ENCODE measurements at regions not wholly inside any gene's neighbourhood (a gene's known extent, or its start where the extent isn't known, plus 50 kb on each side); places are given as distances from the start of the nearest gene placed in this dataset.

DNA sequence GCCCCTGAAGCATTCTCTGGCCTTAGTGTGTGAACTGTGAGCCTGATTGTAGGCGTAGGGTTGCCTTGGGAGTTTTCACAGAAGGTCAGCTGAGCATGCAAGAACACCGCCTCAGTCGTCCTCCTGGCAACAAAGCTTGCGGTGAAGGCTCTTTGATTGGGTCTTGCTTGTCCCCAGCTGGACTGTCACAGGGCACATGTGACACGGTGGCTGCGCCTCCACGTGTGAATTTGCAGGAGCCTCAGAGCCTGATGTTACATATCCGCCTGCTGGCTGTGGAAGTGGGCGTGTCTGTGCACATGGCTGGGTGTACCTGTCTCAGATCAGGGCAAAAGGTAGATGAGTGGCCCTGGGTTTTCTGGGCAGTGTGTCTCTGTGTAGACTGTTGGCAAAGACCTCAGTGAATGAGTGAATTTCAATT lies 228.7 kb downstream of the HAUS1 start:
- H3K36me3 Mint-ChIP-seq (ENCODE audit: low read depth): no peaks in the 10 kb centered on the region
- peak overlapping the region; percentile 60 for H3K4me3 Mint-ChIP-seq
- H3K9me3 Mint-ChIP-seq: no peaks in the 10 kb centered on the region
- peaks cover 18% of the 10 kb centered on the region for H3K4me1 Mint-ChIP-seq (ENCODE audit: low read depth)
- intact Hi-C loops (cut with micrococcal nuclease): no loop called here
- peak; percentile 21 for DNase-seq
- CTCF ChIA-PET: no interaction called here
- H3K27me3 Mint-ChIP-seq (ENCODE audit: low read depth): peaks cover 47% of the 10 kb centered on the region
- no peak overlapping the region for H3K27ac Mint-ChIP-seq

DNA sequence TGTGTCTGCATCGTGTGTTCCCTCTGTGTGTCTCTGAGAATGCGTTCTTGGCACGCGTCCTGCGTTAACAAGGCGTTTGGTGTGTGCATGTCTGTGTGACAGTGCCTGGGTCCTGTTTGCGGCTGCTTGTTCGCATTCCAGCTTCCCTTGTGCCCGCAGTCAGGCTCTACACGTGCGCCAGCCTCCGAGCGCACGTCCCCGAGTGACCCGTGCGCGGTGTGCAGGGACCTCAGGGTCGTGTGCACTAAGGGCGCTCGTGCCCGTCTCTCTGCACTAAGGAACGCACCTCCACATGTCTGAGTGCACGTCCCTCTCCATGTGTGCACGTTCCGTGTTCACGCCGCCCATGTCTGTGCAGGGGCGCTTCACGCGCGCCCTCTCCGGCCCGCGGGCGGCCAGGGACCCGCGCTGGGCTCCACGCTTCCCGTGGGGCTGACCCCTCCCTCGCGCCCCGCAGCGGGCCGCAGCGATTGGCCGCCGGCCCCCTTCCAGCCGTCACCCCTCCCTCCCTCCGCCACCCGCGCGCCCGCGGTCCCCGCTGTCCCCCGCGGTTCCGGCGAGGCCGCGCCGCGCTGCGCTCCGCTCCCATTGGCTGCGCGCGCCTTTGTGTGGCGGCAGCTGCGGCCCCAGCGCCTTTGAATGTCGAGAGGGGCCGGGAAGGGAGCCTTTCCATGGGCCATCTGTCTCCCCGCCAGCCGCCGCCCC lies 229.4 kb downstream of the HAUS1 start:
- intact Hi-C loops (cut with micrococcal nuclease): no loop called here
- CTCF ChIA-PET: interaction anchor here (0.6 kb wide), 1 partner anchor 15 kb away, joined by 3 read pairs; no protein-coding TSS in a partner anchor
- H3K27me3 Mint-ChIP-seq (ENCODE audit: low read depth): peaks cover 50% of the 10 kb centered on the region
- H3K36me3 Mint-ChIP-seq (ENCODE audit: low read depth): no peaks in the 10 kb centered on the region
- H3K9me3 Mint-ChIP-seq: no peaks in the 10 kb centered on the region
- H3K4me3 Mint-ChIP-seq: peak overlapping the region; percentile 60
- no peak overlapping the region for H3K27ac Mint-ChIP-seq
- peaks cover 18% of the 10 kb centered on the region for H3K4me1 Mint-ChIP-seq (ENCODE audit: low read depth)
- no peak for DNase-seq

DNA sequence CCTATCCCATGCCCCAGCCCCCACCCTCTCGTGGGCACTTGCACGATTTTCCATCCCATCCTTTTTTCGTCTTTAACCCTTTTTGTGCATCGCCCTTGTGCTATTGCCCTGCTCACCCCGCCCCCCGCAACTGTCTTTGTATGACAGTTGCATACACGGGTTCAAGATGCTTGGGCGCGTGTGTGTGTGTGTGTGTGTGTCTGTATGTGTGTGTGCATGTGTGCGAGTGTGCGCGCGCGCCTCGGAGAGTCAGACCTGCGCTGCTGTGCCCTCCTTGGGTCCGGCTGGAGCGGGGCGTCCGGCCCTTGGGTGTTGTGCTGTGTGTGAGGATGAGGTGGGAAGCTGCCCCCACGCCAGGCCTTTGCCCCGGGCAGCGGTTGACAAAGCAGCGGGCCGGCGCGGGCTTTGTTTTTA lies 230.7 kb downstream of the HAUS1 start:
- Mint-ChIP-seq H3K4me1 (ENCODE audit: low read depth) (peaks cover 21% of the 10 kb centered on the region), H3K9me3 (no peaks in the 10 kb centered on the region), H3K4me3 (peak overlapping the region; percentile 76), H3K27me3 (ENCODE audit: low read depth) (peaks cover 57% of the 10 kb centered on the region), H3K36me3 (ENCODE audit: low read depth) (no peaks in the 10 kb centered on the region), H3K27ac (no peak overlapping the region)
- intact Hi-C loops (cut with micrococcal nuclease): no loop called here
- peak; percentile 19 for DNase-seq
- CTCF ChIA-PET: interaction anchor here (1.2 kb wide), 1 partner anchor 161 kb away, joined by 4 read pairs; a partner anchor contains a TSS

- intact Hi-C loops (cut with micrococcal nuclease): no loop called here
- Mint-ChIP-seq H3K4me3 (peak overlapping the region; percentile 76), H3K9me3 (no peaks in the 10 kb centered on the region), H3K27me3 (ENCODE audit: low read depth) (peaks cover 57% of the 10 kb centered on the region), H3K27ac (no peak overlapping the region), H3K4me1 (ENCODE audit: low read depth) (peaks cover 21% of the 10 kb centered on the region), H3K36me3 (ENCODE audit: low read depth) (no peaks in the 10 kb centered on the region)
- DNase-seq: no peak
- CTCF ChIA-PET: interaction anchor here (1.2 kb wide), 1 partner anchor 162 kb away, joined by 4 read pairs; a partner anchor contains a TSS
Observed at GRCh38 chr18:46335534-46336101, 231.4 kb downstream of the HAUS1 start.

DNA sequence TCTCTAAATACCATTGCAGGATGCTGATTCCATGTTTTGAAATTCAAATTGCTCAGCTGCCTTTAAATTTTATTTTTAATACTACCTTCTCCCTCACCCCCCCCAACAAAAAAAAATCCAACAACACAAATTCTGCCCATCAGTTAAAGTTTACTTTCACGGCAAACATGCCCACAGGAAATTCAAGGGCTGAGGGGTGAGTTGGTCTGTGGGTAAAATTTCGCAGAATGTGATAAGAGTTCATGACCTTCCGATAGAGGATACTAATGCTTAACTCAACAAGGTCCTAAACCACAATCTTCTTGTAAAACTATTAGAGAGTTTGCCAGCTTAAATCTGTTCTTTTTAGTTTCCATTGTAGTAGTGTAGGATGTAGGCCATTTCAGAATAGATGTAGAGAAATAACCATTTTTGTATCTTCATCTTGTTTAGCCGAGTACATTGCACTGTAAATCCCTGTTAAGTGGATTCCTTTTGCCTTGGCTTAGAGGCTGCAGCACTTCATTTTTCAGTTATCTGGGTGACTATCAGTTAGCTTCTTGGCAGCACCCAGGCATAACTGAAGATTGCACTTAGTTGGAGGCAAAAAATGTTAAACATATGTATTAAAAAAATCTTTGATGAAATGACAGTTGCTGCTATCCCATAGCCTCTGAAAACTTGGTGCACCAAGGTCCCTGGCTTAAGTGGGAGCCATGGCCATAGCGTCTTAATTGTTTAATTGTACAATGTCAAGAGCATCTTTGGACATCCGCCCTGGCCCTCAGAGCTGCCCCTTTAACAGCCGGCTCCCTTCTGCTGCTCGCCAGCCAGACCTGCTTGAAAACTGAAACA lies 232.3 kb downstream of the HAUS1 start:
- H3K4me1 Mint-ChIP-seq (ENCODE audit: low read depth): peaks cover 21% of the 10 kb centered on the region
- no peaks in the 10 kb centered on the region for H3K36me3 Mint-ChIP-seq (ENCODE audit: low read depth)
- H3K27me3 Mint-ChIP-seq (ENCODE audit: low read depth): peaks cover 54% of the 10 kb centered on the region
- no peak overlapping the region for H3K27ac Mint-ChIP-seq
- H3K9me3 Mint-ChIP-seq: no peaks in the 10 kb centered on the region
- intact Hi-C loops (cut with micrococcal nuclease): no loop called here
- DNase-seq: no peak
- CTCF ChIA-PET: interaction anchor here (0.7 to 1.2 kb wide), 2 partner anchors 163 to 322 kb away, joined by 3 to 4 read pairs; a partner anchor contains a TSS
- no peak overlapping the region for H3K4me3 Mint-ChIP-seq

GRCh38 chr18:46337271-46337670 lies 233.1 kb downstream of the HAUS1 start:
- no peaks in the 10 kb centered on the region for H3K9me3 Mint-ChIP-seq
- no peak for DNase-seq
- CTCF ChIA-PET: no interaction called here
- H3K27me3 Mint-ChIP-seq (ENCODE audit: low read depth): peaks cover 50% of the 10 kb centered on the region
- H3K36me3 Mint-ChIP-seq (ENCODE audit: low read depth): no peaks in the 10 kb centered on the region
- H3K4me1 Mint-ChIP-seq (ENCODE audit: low read depth): peaks cover 21% of the 10 kb centered on the region
- no peak overlapping the region for H3K4me3 Mint-ChIP-seq
- intact Hi-C loops (cut with micrococcal nuclease): no loop called here
- H3K27ac Mint-ChIP-seq: no peak overlapping the region

GRCh38 chr18:46338205-46338604 lies 234.0 kb downstream of the HAUS1 start:
- DNase-seq: no peak
- CTCF ChIA-PET: interaction anchor here (0.7 to 1.1 kb wide), 2 partner anchors 19 to 57 kb away, joined by 3 to 8 read pairs; no protein-coding TSS in a partner anchor

GRCh38 chr18:46338766-46339165 lies 234.6 kb downstream of the HAUS1 start:
- H3K4me1 Mint-ChIP-seq (ENCODE audit: low read depth): peaks cover 20% of the 10 kb centered on the region
- intact Hi-C loops (cut with micrococcal nuclease): no loop called here
- no peaks in the 10 kb centered on the region for H3K9me3 Mint-ChIP-seq
- peaks cover 39% of the 10 kb centered on the region for H3K27me3 Mint-ChIP-seq (ENCODE audit: low read depth)
- no peak overlapping the region for H3K27ac Mint-ChIP-seq
- CTCF ChIA-PET: interaction anchor here (1.1 kb wide), 1 partner anchor 58 kb away, joined by 3 read pairs; no protein-coding TSS in a partner anchor
- no peaks in the 10 kb centered on the region for H3K36me3 Mint-ChIP-seq (ENCODE audit: low read depth)
- DNase-seq: no peak
- no peak overlapping the region for H3K4me3 Mint-ChIP-seq

More at GRCh38 chr18:46338205-46338604, 234.0 kb downstream of the HAUS1 start:
- Mint-ChIP-seq H3K27ac (no peak overlapping the region), H3K9me3 (no peaks in the 10 kb centered on the region), H3K36me3 (ENCODE audit: low read depth) (no peaks in the 10 kb centered on the region), H3K27me3 (ENCODE audit: low read depth) (peaks cover 42% of the 10 kb centered on the region), H3K4me3 (no peak overlapping the region), H3K4me1 (ENCODE audit: low read depth) (peaks cover 19% of the 10 kb centered on the region)
- intact Hi-C loops (cut with micrococcal nuclease): no loop called here

GRCh38 chr18:46340716-46341115 lies 236.5 kb downstream of the HAUS1 start:
- no peak for DNase-seq
- Mint-ChIP-seq H3K27me3 (ENCODE audit: low read depth) (peaks cover 25% of the 10 kb centered on the region), H3K9me3 (no peaks in the 10 kb centered on the region), H3K4me3 (no peak overlapping the region), H3K36me3 (ENCODE audit: low read depth) (no peaks in the 10 kb centered on the region), H3K4me1 (ENCODE audit: low read depth) (peaks cover 23% of the 10 kb centered on the region), H3K27ac (no peak overlapping the region)
- CTCF ChIA-PET: no interaction called here
- intact Hi-C loops (cut with micrococcal nuclease): loop anchor here (5.0 kb wide), 1 partner anchor 168 kb away; a partner anchor contains a TSS

DNA sequence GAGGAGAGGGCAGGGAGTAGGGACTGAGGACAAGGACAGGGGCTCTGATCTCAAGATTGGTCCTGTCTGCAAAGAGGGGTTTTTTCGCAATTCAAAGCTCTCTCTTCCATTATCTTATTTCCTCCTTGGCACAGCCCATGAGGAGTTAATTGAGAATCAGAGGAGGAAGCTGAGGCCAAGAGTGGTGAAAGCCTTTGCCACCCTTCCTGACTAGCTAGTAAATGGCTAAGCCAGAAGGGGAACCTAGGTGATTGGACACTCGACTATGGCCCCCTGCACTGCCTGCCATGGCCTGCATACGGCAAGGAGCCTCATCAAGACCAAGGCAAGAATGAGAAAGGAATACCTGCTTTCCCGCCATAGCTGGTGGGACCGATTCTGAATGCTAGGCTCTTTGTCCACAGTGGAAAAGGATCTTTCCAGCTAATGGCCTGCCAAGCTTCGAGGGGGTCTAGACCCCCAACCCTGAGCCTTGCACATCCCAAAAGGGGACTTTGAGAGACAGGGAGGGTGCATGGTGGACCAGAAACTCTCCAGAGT lies 237.9 kb downstream of the HAUS1 start:
- H3K27me3 Mint-ChIP-seq (ENCODE audit: low read depth): peaks cover 13% of the 10 kb centered on the region
- H3K9me3 Mint-ChIP-seq: no peaks in the 10 kb centered on the region
- H3K4me3 Mint-ChIP-seq: no peak overlapping the region
- CTCF ChIA-PET: interaction anchor here (1.0 kb wide), 1 partner anchor 168 kb away, joined by 3 read pairs; a partner anchor contains a TSS
- peaks cover 26% of the 10 kb centered on the region for H3K4me1 Mint-ChIP-seq (ENCODE audit: low read depth)
- intact Hi-C loops (cut with micrococcal nuclease): loop anchor here (5.0 kb wide), 1 partner anchor 170 kb away; a partner anchor contains a TSS
- no peak for DNase-seq
- H3K27ac Mint-ChIP-seq: no peak overlapping the region
- H3K36me3 Mint-ChIP-seq (ENCODE audit: low read depth): no peaks in the 10 kb centered on the region

DNA sequence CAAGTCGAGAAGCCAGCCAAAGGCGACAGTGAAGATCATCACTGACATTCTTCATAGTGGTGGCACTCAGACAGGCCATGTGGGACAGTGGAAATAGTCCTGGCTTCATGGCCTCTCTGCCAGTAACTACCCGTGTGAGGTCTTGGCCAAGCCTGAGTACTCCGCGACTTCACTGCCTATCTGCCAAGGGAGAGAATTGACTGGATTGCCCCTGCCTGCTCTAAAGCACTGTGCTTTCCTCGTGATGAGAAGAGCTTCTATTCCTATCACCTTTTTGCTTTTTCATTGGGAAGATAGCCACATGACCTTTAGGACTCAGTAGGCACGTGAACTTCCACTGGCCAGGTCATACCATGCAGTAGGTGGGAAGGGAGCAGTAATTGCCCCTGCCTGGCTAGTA lies 239.3 kb downstream of the HAUS1 start:
- no peak for DNase-seq
- Mint-ChIP-seq H3K9me3 (no peaks in the 10 kb centered on the region), H3K27me3 (ENCODE audit: low read depth) (peaks cover 6% of the 10 kb centered on the region), H3K4me1 (ENCODE audit: low read depth) (peaks cover 26% of the 10 kb centered on the region), H3K4me3 (no peak overlapping the region), H3K27ac (peak overlapping the region; percentile 57), H3K36me3 (ENCODE audit: low read depth) (no peaks in the 10 kb centered on the region)
- intact Hi-C loops (cut with micrococcal nuclease): loop anchor here (1.0 to 5.0 kb wide), 2 partner anchors 171 to 315 kb away; a partner anchor contains a TSS
- CTCF ChIA-PET: interaction anchor here (0.5 to 1.6 kb wide), 3 partner anchors 9 to 280 kb away, joined by 4 to 5 read pairs (median 4); a partner anchor contains a TSS

All from activated naive CD4-positive, alpha-beta T cell treated with anti-CD3 and anti-CD28 coated beads for 36 hours (primary cell).